ENCODE measurements at regions not wholly inside any gene's neighbourhood (a gene's known extent, or its start where the extent isn't known, plus 50 kb on each side); places are given as distances from the start of the nearest gene placed in this dataset.

DNA sequence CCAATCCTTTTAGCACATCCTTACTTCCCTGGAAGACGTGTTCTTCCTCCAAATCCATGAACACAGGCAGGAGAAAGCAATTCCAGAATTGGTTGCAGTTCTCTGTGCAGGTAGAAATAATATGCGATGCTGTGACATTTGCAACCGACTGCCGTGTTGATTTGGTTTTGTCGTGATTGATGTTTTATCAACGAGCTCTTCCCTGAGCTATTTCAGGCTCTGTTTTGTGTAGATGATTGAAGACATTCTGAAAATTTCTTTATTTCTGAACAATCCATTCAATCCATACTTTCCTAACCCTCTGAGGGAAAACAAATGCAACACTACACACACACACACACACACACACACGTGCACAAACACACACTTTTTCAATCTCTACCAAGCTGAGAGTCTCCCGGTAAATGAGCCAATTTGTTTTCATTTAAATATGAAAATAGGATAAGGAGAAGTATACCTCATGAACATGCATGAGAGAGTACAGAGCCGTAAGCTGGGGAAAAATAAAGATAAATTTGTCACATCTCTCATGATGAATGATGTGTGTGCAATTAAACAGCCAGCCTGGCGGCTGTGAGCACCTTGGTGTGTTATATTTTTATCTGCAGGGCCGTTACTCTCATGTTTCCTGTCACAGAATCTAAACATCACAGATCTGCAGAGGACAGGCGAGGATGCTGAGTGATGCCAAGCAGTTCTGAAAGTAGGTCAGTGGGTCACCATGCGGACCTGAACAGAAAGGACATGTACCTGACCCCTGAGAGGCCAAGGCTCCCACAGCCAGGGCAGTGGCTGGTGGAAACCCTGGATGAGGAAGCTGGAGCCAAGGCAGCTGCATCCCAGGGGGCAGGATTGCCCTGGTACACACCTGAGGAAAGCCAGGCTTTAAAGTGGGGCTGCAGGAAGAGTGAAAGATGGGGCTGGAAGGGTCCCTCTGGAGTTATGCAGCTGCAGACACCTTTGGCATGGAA, 64.8 kb downstream of the PDCL3 start:
- DNase-seq (ENCODE audit: low read depth, low spot score): no peak
- H3K4me3 ChIP-seq (ENCODE audit: low read depth, low read length): no peak overlapping the region
- in situ Hi-C loops (cut with HindIII; ENCODE audit: low sequenced_read_pairs): no loop called here
- TF ChIP-seq, protein P1, sequence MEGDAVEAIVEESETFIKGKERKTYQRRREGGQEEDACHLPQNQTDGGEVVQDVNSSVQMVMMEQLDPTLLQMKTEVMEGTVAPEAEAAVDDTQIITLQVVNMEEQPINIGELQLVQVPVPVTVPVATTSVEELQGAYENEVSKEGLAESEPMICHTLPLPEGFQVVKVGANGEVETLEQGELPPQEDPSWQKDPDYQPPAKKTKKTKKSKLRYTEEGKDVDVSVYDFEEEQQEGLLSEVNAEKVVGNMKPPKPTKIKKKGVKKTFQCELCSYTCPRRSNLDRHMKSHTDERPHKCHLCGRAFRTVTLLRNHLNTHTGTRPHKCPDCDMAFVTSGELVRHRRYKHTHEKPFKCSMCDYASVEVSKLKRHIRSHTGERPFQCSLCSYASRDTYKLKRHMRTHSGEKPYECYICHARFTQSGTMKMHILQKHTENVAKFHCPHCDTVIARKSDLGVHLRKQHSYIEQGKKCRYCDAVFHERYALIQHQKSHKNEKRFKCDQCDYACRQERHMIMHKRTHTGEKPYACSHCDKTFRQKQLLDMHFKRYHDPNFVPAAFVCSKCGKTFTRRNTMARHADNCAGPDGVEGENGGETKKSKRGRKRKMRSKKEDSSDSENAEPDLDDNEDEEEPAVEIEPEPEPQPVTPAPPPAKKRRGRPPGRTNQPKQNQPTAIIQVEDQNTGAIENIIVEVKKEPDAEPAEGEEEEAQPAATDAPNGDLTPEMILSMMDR (IDR thresholded peaks at IDR 0.05; ENCODE audit: low read depth, low read length): no peak

DNA sequence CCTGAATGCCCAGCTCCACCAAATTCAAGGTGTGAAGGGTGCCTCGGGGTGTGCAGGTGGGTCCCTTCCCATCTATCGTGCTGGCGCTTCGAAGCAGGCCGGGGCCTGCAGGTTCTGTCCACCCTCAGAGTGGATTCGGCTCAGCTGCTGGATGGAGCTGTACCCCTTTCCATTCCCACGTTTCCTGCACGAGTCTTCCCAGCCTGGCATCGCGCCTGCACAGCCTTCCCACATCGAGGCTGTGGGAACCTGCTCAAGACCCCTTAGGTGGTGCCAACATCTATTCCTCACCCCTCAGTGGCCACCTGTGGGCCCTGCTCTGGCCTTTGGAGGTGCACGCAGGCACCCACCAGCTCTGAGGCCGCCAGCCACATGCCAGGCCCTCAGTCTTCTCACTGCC, 65.7 kb downstream of the PDCL3 start:
- DNase-seq (ENCODE audit: low read depth, low spot score): no peak
- TF ChIP-seq, protein P1 (IDR thresholded peaks at IDR 0.05; ENCODE audit: low read depth, low read length): no peak
- in situ Hi-C loops (cut with HindIII; ENCODE audit: low sequenced_read_pairs): no loop called here

DNA sequence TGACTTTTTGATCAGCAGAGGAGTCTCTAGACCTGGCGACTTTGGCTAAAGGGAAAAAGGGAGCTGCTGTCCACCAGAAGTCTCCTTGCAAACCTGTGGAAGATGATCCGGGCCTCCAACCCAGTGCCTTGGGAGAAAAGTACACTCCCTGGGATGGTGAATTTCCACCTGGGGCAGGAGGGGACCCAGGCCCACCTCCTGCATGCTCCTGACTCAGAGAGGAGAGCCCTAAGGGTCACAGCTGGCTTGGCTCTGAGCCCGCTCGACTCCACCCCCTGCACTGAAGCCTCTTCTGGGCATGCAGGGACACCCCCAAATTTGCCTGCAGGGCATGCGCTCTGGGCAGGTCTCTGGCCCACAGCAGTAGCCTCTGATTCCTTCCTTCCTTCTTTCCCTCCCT, 66.5 kb downstream of the PDCL3 start:
- TF ChIP-seq, protein P1 (IDR thresholded peaks at IDR 0.05; ENCODE audit: low read depth, low read length): no peak
- H3K4me3 ChIP-seq (ENCODE audit: low read depth, low read length): no peak overlapping the region
- no peak for DNase-seq (ENCODE audit: low read depth, low spot score)
- in situ Hi-C loops (cut with HindIII; ENCODE audit: low sequenced_read_pairs): no loop called here

More for the DNA sequence above, 65.7 kb downstream of the PDCL3 start:
- H3K4me3 ChIP-seq (ENCODE audit: low read depth, low read length): no peak overlapping the region

DNA sequence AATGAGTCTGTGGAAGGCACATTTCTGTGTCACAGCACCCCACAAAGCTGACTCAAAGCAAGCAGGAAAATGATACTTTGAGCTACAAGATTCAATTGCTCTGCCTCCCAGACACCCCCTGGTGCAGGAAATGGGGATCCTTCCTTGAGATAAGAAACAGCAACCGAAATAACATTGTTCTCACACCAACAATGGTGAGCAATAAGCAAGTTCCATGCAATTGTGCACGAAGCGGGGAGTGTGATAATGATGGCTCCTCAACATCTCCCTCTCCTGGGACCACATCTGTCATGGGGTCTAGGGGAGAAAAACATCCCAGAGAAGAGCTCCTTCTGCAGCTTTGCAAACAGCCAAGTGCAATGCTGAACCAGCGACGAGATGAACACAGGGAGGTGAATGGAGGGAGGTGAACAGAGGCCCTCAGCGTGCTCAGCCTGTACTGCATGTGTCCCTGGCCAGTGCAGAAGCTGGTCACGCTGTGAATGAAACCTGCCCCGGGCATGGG, 67.7 kb downstream of the PDCL3 start:
- in situ Hi-C loops (cut with HindIII; ENCODE audit: low sequenced_read_pairs): no loop called here
- TF ChIP-seq, protein P1 (IDR thresholded peaks at IDR 0.05; ENCODE audit: low read depth, low read length): no peak
- DNase-seq (ENCODE audit: low read depth, low spot score): no peak
- H3K4me3 ChIP-seq (ENCODE audit: low read depth, low read length): no peak overlapping the region

DNA sequence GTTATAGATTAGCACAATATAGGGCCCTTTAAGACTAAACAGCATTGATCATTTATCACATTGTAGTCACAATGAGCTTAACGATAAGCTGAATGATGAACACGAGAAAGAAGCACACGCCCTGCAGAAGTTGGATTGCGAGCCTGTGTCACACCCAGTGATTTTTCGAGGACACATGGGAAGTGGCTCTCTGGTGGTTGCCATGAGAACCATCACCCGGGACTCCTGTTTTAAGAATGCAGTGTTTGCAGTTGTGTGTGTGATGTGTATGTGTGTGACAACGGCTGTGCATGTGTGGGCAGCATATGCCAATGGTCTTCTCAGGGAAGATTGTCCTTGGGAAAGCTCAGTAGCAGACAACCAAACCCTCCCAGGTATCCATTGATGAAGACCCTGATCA, 69.2 kb downstream of the PDCL3 start:
- no peak overlapping the region for H3K4me3 ChIP-seq (ENCODE audit: low read depth, low read length)
- in situ Hi-C loops (cut with HindIII; ENCODE audit: low sequenced_read_pairs): no loop called here
- TF ChIP-seq, protein P1 (IDR thresholded peaks at IDR 0.05; ENCODE audit: low read depth, low read length): no peak
- DNase-seq (ENCODE audit: low read depth, low spot score): no peak

DNA sequence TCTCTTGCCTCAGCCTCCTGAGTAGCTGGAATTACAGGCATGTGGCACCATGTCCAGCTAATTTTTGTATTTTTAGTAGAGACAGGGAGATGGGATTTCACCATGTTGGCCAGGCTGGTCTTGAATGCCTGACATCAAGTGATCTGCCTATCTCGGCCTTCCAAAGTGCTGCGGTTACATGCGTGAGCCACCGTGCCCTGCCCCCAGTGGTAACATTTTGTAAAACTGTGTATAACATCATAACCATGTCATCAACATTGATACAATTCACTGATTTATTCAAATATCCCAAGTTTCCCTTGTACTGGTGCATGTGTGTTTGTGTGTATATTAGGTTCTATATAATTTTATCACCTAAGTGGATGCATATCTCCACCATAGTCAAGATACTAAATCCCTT, 70.0 kb downstream of the PDCL3 start:
- no peak overlapping the region for H3K4me3 ChIP-seq (ENCODE audit: low read depth, low read length)
- no peak for DNase-seq (ENCODE audit: low read depth, low spot score)
- in situ Hi-C loops (cut with HindIII; ENCODE audit: low sequenced_read_pairs): no loop called here
- TF ChIP-seq, protein P1 (IDR thresholded peaks at IDR 0.05; ENCODE audit: low read depth, low read length): no peak

Data from astrocyte of the spinal cord (primary cell).